GM21786 (cell line): ENCODE measurements at regions not wholly inside any gene's neighbourhood (a gene's known extent, or its start where the extent isn't known, plus 50 kb on each side); places are given as distances from the start of the nearest gene placed in this dataset.

ENCODE experiments used
- ATAC-seq: cut with Tn5 transposase; IDR thresholded peaks from one replicate; pipeline ENCODE4 v1.9.1; 2021; ENCODE audit not compliant: unreplicated experiment

- no peak for ATAC-seq
Measured at GRCh38 chr12:17276196-17276595, 670.2 kb upstream of the LMO3 start.

DNA sequence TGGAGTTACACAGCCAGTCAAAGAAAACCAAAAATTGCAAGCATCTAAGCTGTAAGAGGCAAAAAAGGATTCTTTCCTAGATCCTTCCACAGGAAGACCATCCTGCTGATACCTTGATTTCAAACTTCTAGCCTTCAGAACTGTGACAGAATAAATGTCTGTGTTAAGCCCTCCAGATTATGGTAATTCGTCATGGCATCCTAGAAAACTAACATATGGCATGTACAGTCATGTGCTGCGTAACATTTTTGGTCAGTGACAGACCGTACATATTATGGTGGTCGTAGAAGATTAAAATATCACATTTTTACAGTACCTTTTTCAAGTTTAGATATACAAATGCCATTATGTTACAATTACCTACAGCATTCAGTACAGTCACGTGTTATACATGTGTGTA is 660.9 kb upstream of the LMO3 start:
- no peak for ATAC-seq

GRCh38 chr12:17264603-17265002 is 658.6 kb upstream of the LMO3 start:
- ATAC-seq, result no peak

- no peak for ATAC-seq
Measured at GRCh38 chr12:17239874-17240273, 633.9 kb upstream of the LMO3 start.

- no peak for ATAC-seq
Measured at GRCh38 chr12:17235996-17236395, 630.0 kb upstream of the LMO3 start.

- ATAC-seq, result no peak
Measured at GRCh38 chr12:17215759-17216570, 610.0 kb upstream of the LMO3 start.

- ATAC-seq, result no peak
Measured at GRCh38 chr12:17214929-17215328, 609.0 kb upstream of the LMO3 start.

DNA sequence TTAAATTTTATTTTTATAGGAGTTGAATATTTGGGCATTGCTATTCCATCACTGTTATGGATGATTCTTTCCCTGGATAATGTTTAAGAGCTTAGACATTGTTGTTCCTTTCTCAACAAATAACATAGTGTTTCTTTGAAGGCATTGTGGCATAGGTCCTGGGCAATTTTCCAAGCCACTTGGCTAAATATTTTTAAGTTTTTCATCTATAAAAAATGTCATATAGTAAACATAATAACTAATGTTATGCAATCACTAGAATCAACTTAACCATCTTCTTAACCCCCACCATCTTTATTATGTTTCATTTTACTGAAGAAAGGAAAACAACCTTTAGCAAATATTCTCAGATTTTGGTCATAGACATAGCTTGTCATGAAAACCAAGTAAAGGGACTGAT is 600.6 kb upstream of the LMO3 start:
- no peak for ATAC-seq

- no peak for ATAC-seq
Measured at GRCh38 chr12:17204289-17205054, 598.5 kb upstream of the LMO3 start.

DNA sequence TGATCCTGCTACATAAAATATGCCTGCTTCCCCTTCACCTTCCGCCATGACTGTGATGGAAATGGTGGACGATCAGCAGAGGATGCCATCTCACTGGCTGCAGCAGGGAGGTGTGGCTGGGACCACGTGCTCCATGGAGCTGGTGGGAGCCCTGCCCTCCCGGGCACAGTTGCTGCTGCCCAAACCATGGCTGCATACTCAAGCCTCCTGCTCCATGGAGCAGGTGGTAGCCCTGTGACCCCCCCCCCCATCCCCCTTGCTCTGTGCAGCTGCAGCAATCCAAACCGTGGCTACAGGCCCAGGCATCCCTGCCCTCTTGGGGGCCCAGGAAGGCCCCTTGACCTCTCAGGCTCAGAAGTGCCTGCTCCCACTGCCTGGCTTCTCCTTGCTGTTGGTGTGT is 597.5 kb upstream of the LMO3 start:
- ATAC-seq, result no peak

- peak; percentile 74 for ATAC-seq
Measured at GRCh38 chr12:17197971-17198370, 592.0 kb upstream of the LMO3 start.

DNA sequence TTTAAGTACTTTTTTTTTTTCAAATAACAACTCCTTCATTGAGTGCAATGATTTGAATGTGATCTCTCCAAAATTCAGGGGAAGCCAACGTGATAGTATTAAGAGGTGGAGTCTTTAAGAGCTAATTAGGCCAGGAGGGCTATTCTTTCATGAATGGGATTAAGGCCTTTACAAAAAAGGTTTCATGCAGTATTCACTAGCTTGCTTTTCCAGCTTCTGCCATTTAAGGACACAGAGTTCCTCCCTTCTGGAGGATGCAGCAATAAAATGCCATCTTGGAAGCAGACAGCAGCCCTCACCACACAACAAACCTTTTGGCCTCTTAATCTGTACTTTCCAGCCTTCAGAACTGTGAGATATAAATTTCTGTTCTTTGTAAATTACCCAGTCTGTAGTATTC is 586.8 kb upstream of the LMO3 start:
- no peak for ATAC-seq

- ATAC-seq, result peak; percentile 63
Measured at GRCh38 chr12:17169726-17170471, 563.9 kb upstream of the LMO3 start.

DNA sequence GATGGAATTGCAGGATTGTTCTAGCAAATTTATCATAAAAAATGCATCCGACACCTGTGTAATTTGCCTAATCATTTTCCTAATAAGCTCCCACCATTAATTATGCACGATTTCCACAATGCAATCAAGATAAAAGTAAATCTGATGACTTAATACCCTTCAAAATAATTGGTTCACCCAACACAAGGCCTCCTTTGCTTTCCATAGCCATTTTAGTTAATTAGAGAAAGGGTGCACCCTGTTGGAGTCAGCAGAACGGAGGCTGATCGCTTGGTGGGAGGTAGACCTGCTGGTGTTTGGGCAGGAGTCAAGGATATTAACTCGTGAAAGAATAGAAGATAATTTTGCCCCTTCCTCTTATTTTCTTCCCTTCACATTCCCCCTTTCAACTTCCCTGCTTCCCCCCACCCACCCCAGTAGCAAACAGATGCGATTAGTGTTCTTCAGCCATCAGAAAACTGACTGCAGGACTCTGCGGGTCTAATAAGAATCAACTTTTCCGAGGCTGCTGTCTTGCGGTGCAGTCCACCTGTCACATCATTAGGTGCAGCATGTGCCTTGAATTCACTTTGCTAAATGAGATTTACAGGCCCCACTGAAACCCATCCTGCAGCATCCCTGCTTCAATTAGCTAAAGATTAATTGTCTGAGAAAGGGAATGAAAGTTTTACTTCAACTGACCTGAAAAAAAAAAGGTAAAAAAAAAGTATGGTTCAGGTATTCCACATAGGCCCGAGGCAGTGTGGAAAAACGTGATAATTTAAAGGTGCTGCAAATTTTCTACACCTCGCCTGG is 553.7 kb upstream of the LMO3 start:
- ATAC-seq, result no peak

GRCh38 chr12:17158201-17158600 is 552.2 kb upstream of the LMO3 start:
- no peak for ATAC-seq

GRCh38 chr12:17151917-17152316 is 546.0 kb upstream of the LMO3 start:
- ATAC-seq, result no peak

- ATAC-seq, result no peak
Measured at GRCh38 chr12:17148706-17149105, 542.7 kb upstream of the LMO3 start.

DNA sequence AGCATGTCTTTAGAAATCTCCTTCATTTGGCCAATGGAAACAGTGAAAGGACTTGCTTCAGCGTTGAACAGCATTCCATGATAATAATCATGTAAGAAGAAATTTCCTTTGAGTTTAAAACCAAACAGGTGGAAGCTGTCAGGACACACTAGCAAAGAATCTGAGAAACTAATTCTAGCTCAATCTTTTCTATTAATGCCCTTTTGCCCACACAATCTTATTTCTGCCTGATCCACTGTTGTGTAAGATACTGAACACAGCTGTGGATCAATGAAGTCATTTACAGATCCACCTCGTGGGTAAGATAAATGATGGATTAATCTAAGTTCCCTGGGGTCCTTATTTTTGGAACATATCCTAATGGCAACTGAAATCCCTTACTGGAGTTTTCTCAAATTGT is 536.9 kb upstream of the LMO3 start:
- no peak for ATAC-seq

DNA sequence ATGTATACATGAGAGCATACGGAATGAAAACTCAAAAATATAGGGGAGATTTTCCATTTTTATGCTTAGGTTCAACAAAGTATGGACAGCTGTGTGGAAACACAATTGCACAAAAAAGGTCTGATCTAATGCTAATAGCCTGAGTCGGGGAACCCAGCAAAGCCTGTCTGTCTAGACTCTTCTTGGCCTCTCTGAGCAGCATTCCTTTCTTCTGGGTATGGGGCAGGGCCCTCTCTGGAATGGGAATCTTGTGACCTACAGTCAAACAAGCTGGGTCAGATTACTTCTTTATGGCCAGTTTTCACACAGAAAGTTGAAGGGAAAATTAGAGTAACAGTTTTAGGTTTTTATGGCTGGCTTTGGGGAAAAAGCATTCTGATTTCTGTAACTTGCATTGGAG is 534.0 kb upstream of the LMO3 start:
- no peak for ATAC-seq

- ATAC-seq, result no peak
Measured at GRCh38 chr12:17137396-17137795, 531.4 kb upstream of the LMO3 start.

GRCh38 chr12:17134315-17134714 is 528.4 kb upstream of the LMO3 start:
- no peak for ATAC-seq
